Tongue (tissue), 1 donor: ENCODE measurements at regions not wholly inside any gene's neighbourhood (a gene's known extent, or its start where the extent isn't known, plus 50 kb on each side); places are given as distances from the start of the nearest gene placed in this dataset.
A peak's percentile ranks its signal among the peaks of the same experiment; 100 is the strongest.

Experiments
- DNase-seq: peaks from one replicate; pipeline ENCODE4 v3.0.0-alpha.2; 2015

GRCh38 chr11:43545610-43546009, 134.9 kb upstream of the HSD17B12 start:
- no peak for DNase-seq

- no peak for DNase-seq
Measured at GRCh38 chr11:43546561-43547429, 133.7 kb upstream of the HSD17B12 start.

- DNase-seq = no peak
Measured at GRCh38 chr11:43547430-43547831, 133.1 kb upstream of the HSD17B12 start.

GRCh38 chr11:43547889-43548381, 132.6 kb upstream of the HSD17B12 start:
- DNase-seq = no peak

- no peak for DNase-seq
Measured at GRCh38 chr11:43548916-43549315, 131.6 kb upstream of the HSD17B12 start.

GRCh38 chr11:43549624-43550023, 130.9 kb upstream of the HSD17B12 start:
- no peak for DNase-seq

GRCh38 chr11:43550714-43551113, 129.8 kb upstream of the HSD17B12 start:
- no peak for DNase-seq

- no peak for DNase-seq
Measured at GRCh38 chr11:43554148-43554473, 126.4 kb upstream of the HSD17B12 start.

- DNase-seq = no peak
Measured at GRCh38 chr11:43555186-43555585, 125.4 kb upstream of the HSD17B12 start.

- DNase-seq = peak; percentile 65
Measured at GRCh38 chr11:43555816-43556611, 124.5 kb upstream of the HSD17B12 start.

- DNase-seq = no peak
Measured at GRCh38 chr11:43556612-43557375, 123.7 kb upstream of the HSD17B12 start.

- no peak for DNase-seq
Measured at GRCh38 chr11:43557553-43558110, 122.9 kb upstream of the HSD17B12 start.

- DNase-seq = no peak
Measured at GRCh38 chr11:43558146-43558545, 122.4 kb upstream of the HSD17B12 start.

GRCh38 chr11:43558556-43559127, 121.9 kb upstream of the HSD17B12 start:
- DNase-seq = no peak

- no peak for DNase-seq
Measured at GRCh38 chr11:43561832-43562231, 118.7 kb upstream of the HSD17B12 start.

GRCh38 chr11:43567396-43567975, 113.1 kb upstream of the HSD17B12 start:
- peak; percentile 68 for DNase-seq

- DNase-seq = peak; percentile 39
Measured at GRCh38 chr11:43573233-43573632, 107.3 kb upstream of the HSD17B12 start.

GRCh38 chr11:43573873-43574272, 106.7 kb upstream of the HSD17B12 start:
- DNase-seq = no peak

GRCh38 chr11:43574411-43574810, 106.1 kb upstream of the HSD17B12 start:
- no peak for DNase-seq

- DNase-seq = peak; percentile 81
Measured at GRCh38 chr11:43574949-43575912, 105.3 kb upstream of the HSD17B12 start.
